CD14-positive monocyte (primary cell): ENCODE measurements at regions not wholly inside any gene's neighbourhood (a gene's known extent, or its start where the extent isn't known, plus 50 kb on each side); places are given as distances from the start of the nearest gene placed in this dataset.

Experiments used
- DNase-seq, 3 donors: peaks; one replicate each; pipeline ENCODE4 v3.0.0-alpha.2; 2011 to 2022
- H2AFZ ChIP-seq: 2 replicates; pipeline ENCODE4 v1.6.0; 2012; ENCODE audit warnings: mild to moderate bottlenecking, low read depth, low read length, inconsistent platforms; ENCODE audit not compliant: insufficient read depth, poor library complexity, severe bottlenecking
- H3K27ac ChIP-seq, 2 donors: 1 replicate in 1 of 2; 2 replicates in 1 of 2; pipeline ENCODE4 v1.5.1; 2012 to 2013; ENCODE audit warnings: low read length in 2 of 2, control low read depth in 1 of 2, inconsistent platforms in 1 of 2, low read depth in 1 of 2, mild to moderate bottlenecking in 1 of 2
- H3K27me3 ChIP-seq, 2 donors: one replicate each; pipeline versions ENCODE4 v1.6.0 to v1.6.1; 2011 to 2013; ENCODE audit warnings: low read length in 2 of 2; ENCODE audit not compliant: control insufficient read depth in 2 of 2, insufficient read depth in 2 of 2
- H3K36me3 ChIP-seq, 2 donors: replicated peaks in 1 of 2; 1 replicate in 1 of 2; 2 replicates in 1 of 2; pipeline versions ENCODE4 v1.5.1 to v1.6.1; 2012 to 2013; ENCODE audit warnings: low read length in 2 of 2, control low read depth in 1 of 2, inconsistent platforms in 1 of 2, mild to moderate bottlenecking in 1 of 2; ENCODE audit not compliant: insufficient read depth in 2 of 2, control insufficient read depth in 1 of 2
- H3K4me1 ChIP-seq, 2 donors: 1 replicate in 1 of 2; 2 replicates in 1 of 2; pipeline versions ENCODE4 v1.5.1 to v1.6.1; 2012 to 2013; ENCODE audit warnings: low read length in 2 of 2, control low read depth in 1 of 2, inconsistent platforms in 1 of 2, mild to moderate bottlenecking in 1 of 2, moderate library complexity in 1 of 2; ENCODE audit not compliant: insufficient read depth in 2 of 2, control insufficient read depth in 1 of 2
- H3K4me2 ChIP-seq: replicated peaks from 2 replicates; pipeline ENCODE3; 2012; ENCODE audit warnings: low read length, moderate library complexity, mild to moderate bottlenecking; ENCODE audit not compliant: poor library complexity, severe bottlenecking; ENCODE audit errors: extremely low read depth
- H3K4me3 ChIP-seq, 3 experiments: fragments of 200-600 bp in 1 of 3; sonication (generic) in 1 of 3; replicated peaks in 1 of 3; 1 replicate in 2 of 3; 2 replicates in 1 of 3; pipeline ENCODE4 v1.5.1; 2011 to 2013; ENCODE audit warnings: low read length in 3 of 3, mild to moderate bottlenecking in 3 of 3, control low read depth in 2 of 3, low read depth in 2 of 3, inconsistent platforms in 1 of 3, moderate library complexity in 1 of 3
- H3K79me2 ChIP-seq: 2 replicates; pipeline ENCODE4 v1.6.0; 2012; ENCODE audit warnings: mild to moderate bottlenecking, control low read depth, inconsistent platforms, low read length, moderate library complexity; ENCODE audit not compliant: insufficient read depth
- H3K9ac ChIP-seq: 2 replicates; pipeline ENCODE4 v1.6.0; 2017; ENCODE audit warnings: low read length, mild to moderate bottlenecking; ENCODE audit not compliant: insufficient read depth, poor library complexity, severe bottlenecking
- H3K9me3 ChIP-seq, 2 donors: replicated peaks in 1 of 2; 1 replicate in 1 of 2; 2 replicates in 1 of 2; pipeline versions ENCODE4 v1.5.1 to v1.6.1; 2012 to 2013; ENCODE audit warnings: low read length in 2 of 2, control low read depth in 1 of 2; ENCODE audit not compliant: control insufficient read depth in 1 of 2, insufficient read depth in 1 of 2
- H4K20me1 ChIP-seq: 2 replicates; pipeline ENCODE4 v1.6.0; 2012; ENCODE audit warnings: mild to moderate bottlenecking, low read length, control low read depth, moderate library complexity; ENCODE audit not compliant: insufficient read depth
- H3K27ac Mint-ChIP-seq, 7 donors: one replicate each; pipeline ENCODE4 v1.8.0; 2020; ENCODE audit warnings: mild to moderate bottlenecking in 7 of 7, mixed read lengths in 7 of 7, moderate library complexity in 6 of 7, inconsistent platforms in 2 of 7
- H3K27me3 Mint-ChIP-seq, 3 donors: one replicate each; pipeline ENCODE4 v1.8.0; 2021 to 2022; ENCODE audit warnings: low read depth in 3 of 3, mild to moderate bottlenecking in 3 of 3, mixed read lengths in 3 of 3, moderate library complexity in 3 of 3, inconsistent platforms in 1 of 3
- H3K36me3 Mint-ChIP-seq, 2 donors: one replicate each; pipeline ENCODE4 v1.8.0; 2020; ENCODE audit warnings: mixed read lengths in 2 of 2, inconsistent platforms in 1 of 2, mild to moderate bottlenecking in 1 of 2
- H3K4me1 Mint-ChIP-seq: one replicate; pipeline ENCODE4 v1.8.0; 2020; ENCODE audit warnings: mild to moderate bottlenecking, mixed read lengths
- H3K4me3 Mint-ChIP-seq, 2 donors: one replicate each; pipeline ENCODE4 v1.8.0; 2020; ENCODE audit warnings: mild to moderate bottlenecking in 2 of 2, mixed read lengths in 2 of 2, moderate library complexity in 1 of 2
- H3K9me3 Mint-ChIP-seq, 7 donors: one replicate each; pipeline ENCODE4 v1.8.0; 2020 to 2022; ENCODE audit warnings: mixed read lengths in 7 of 7, mild to moderate bottlenecking in 6 of 7, moderate library complexity in 6 of 7, inconsistent platforms in 2 of 7
- WGBS: methylation state at CpG from one replicate; pipeline ENCODE4 v1.1.5; 2013; ENCODE audit warnings: missing lambda C conversion rate; ENCODE audit not compliant: insufficient coverage; 5-methylcytosine and 5-hydroxymethylcytosine counted together
- intact Hi-C, 2 donors: fragments of 100-400 bp; cut with micrococcal nuclease; formaldehyde crosslinking; loops; one replicate each; pipeline versions ENCODE4 v1.15.0 to v1.15.1; 2023
- TF ChIP-seq, protein P1 (sequence below): fragments of 200-600 bp; IDR thresholded peaks from one replicate; pipeline ENCODE4 v1.8.0; 2022; ENCODE audit warnings: antibody characterized with exemption, mild to moderate bottlenecking

DNA sequence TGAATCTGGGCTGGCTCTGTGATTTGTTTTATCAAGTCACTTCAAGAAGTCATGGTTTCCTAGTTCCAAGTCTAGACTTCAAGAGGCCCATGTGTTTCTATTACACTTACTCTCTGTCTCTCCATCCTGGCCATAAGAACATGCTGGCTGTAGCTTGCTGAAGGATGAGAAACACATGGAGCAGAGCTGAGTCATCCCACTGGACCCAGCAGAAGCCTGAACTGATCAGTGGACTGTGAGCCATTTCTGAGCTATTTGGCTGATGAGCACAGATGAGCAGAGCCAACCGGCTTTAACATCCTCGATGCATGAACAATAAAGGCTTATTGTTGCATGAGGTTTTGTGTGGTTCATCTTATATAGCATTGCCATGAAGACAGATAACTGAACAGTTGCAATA is 290.6 kb upstream of the BOD1L1 start:
- no peak for DNase-seq
- TF ChIP-seq, protein P1, sequence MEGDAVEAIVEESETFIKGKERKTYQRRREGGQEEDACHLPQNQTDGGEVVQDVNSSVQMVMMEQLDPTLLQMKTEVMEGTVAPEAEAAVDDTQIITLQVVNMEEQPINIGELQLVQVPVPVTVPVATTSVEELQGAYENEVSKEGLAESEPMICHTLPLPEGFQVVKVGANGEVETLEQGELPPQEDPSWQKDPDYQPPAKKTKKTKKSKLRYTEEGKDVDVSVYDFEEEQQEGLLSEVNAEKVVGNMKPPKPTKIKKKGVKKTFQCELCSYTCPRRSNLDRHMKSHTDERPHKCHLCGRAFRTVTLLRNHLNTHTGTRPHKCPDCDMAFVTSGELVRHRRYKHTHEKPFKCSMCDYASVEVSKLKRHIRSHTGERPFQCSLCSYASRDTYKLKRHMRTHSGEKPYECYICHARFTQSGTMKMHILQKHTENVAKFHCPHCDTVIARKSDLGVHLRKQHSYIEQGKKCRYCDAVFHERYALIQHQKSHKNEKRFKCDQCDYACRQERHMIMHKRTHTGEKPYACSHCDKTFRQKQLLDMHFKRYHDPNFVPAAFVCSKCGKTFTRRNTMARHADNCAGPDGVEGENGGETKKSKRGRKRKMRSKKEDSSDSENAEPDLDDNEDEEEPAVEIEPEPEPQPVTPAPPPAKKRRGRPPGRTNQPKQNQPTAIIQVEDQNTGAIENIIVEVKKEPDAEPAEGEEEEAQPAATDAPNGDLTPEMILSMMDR: no peak
- Mint-ChIP-seq H3K27me3 (peaks cover 0 to 2% (median 0%) of the 10 kb centered on the region in 3 donors), H3K9me3 (peaks cover 0 to 2% (median 0%) of the 10 kb centered on the region in 7 donors), H3K27ac (no peak overlapping the region), H3K4me3 (no peak overlapping the region), H3K4me1 (peaks cover 10% of the 10 kb centered on the region), H3K36me3 (no peaks in the 10 kb centered on the region)
- H3K79me2 ChIP-seq: no peaks in the 10 kb centered on the region
- no peak overlapping the region for H3K4me3 ChIP-seq
- no peak overlapping the region for H3K4me2 ChIP-seq
- no CpG with 5 or more reads among the region's 2 CpGs for WGBS
- no peaks in the 10 kb centered on the region for H3K27me3 ChIP-seq
- intact Hi-C loops: no loop called here
- no peaks in the 10 kb centered on the region for H3K36me3 ChIP-seq
- H3K9me3 ChIP-seq: no peaks in the 10 kb centered on the region
- peaks cover 4 to 5% of the 10 kb centered on the region in 2 donors for H3K4me1 ChIP-seq
- H2AFZ ChIP-seq: no peak overlapping the region
- no peak overlapping the region for H3K9ac ChIP-seq
- H3K27ac ChIP-seq: no peak overlapping the region
- no peaks in the 10 kb centered on the region for H4K20me1 ChIP-seq

GRCh38 chr4:13918991-13919441 is 291.5 kb upstream of the BOD1L1 start:
- no peak overlapping the region for H3K27ac Mint-ChIP-seq
- no peaks in the 10 kb centered on the region for H3K36me3 Mint-ChIP-seq
- DNase-seq: no peak
- H4K20me1 ChIP-seq: no peaks in the 10 kb centered on the region
- H3K9ac ChIP-seq: no peak overlapping the region
- no peak overlapping the region for H3K4me3 ChIP-seq
- H3K9me3 Mint-ChIP-seq: peaks cover 0 to 2% (median 0%) of the 10 kb centered on the region in 7 donors
- H3K27me3 ChIP-seq: no peaks in the 10 kb centered on the region
- no peak overlapping the region for H3K4me2 ChIP-seq
- no peaks in the 10 kb centered on the region for H3K79me2 ChIP-seq
- H3K27ac ChIP-seq: no peak overlapping the region
- H3K36me3 ChIP-seq: no peaks in the 10 kb centered on the region
- intact Hi-C loops: no loop called here
- TF ChIP-seq, protein P1: no peak
- H2AFZ ChIP-seq: no peak overlapping the region
- WGBS: 93% methylated on average over 4 of the region's 7 CpGs
- H3K4me1 ChIP-seq: no peaks in the 10 kb centered on the region
- H3K9me3 ChIP-seq: no peaks in the 10 kb centered on the region
- H3K4me1 Mint-ChIP-seq: peaks cover 5% of the 10 kb centered on the region
- no peak overlapping the region for H3K4me3 Mint-ChIP-seq
- H3K27me3 Mint-ChIP-seq: peaks cover 0 to 2% (median 0%) of the 10 kb centered on the region in 3 donors
